ENCODE measurements at regions not wholly inside any gene's neighbourhood (a gene's known extent, or its start where the extent isn't known, plus 50 kb on each side); places are given as distances from the start of the nearest gene placed in this dataset.

- Histone ChIP-seq H3K4me1 (ENCODE audit: control insufficient read depth, extremely low read depth, insufficient read depth, low read length) (no peaks in the 10 kb centered on the region), H3K9me3 (replicated peaks; ENCODE audit: control insufficient read depth, insufficient read depth, low read length) (no peaks in the 10 kb centered on the region), H2AFZ (ENCODE audit: low read depth, low read length) (no peak overlapping the region), H3K27me3 (ENCODE audit: control insufficient read depth in 2 of 2, insufficient read depth in 2 of 2, low read length in 2 of 2) (no peaks in the 10 kb centered on the region), H3K4me2 (ENCODE audit: insufficient read depth, low read length) (no peak overlapping the region), H3K4me3 (replicated peaks in 1 of 3; ENCODE audit: insufficient read depth in 1 of 3, low read depth in 1 of 3, low read length in 3 of 3) (no peak overlapping the region), H3K79me2 (ENCODE audit: control insufficient read depth, insufficient read depth, low read length) (no peaks in the 10 kb centered on the region), H3K9ac (replicated peaks; ENCODE audit: extremely low read depth, insufficient read depth, low read length) (no peak overlapping the region), H3K36me3 (ENCODE audit: control insufficient read depth in 2 of 2, extremely low read depth in 1 of 2, insufficient read depth in 2 of 2, low read length in 2 of 2) (no peaks in the 10 kb centered on the region), H4K20me1 (replicated peaks; ENCODE audit: control insufficient read depth, extremely low read depth, insufficient read depth, low read length) (no peaks in the 10 kb centered on the region), H3K27ac (ENCODE audit: insufficient read depth, low read depth, low read length) (no peak overlapping the region), H3K9me1 (replicated peaks; ENCODE audit: control insufficient read depth, extremely low read depth, insufficient read depth, low read length) (no peaks in the 10 kb centered on the region)
- intact Hi-C loops (cut with micrococcal nuclease) (no loop called here), dilution Hi-C loops (cut with MboI; ENCODE audit: extremely low pct_ligation_motif_present, low sequenced_read_pairs) (no loop called here)
- no TSS peak for BruUV-seq (replicated peaks)
- TF ChIP-seq CTCF (IDR thresholded peaks at IDR 0.05; ENCODE audit: extremely low read depth in 1 of 2, insufficient read depth in 1 of 2, low read depth in 1 of 2, low read length in 2 of 2) (no peak), FOS (IDR thresholded peaks at IDR 0.05; ENCODE audit: borderline replicate concordance, insufficient read depth, low read length) (no peak), MYC (IDR thresholded peaks at IDR 0.05; ENCODE audit: low read depth, low read length) (no peak), POLR2AphosphoS5 (IDR thresholded peaks at IDR 0.05; ENCODE audit: insufficient read depth, low read depth, low read length) (no peak)
- ChIA-PET CTCF (no interaction called here), POLR2A (no interaction called here)
- DNase-seq (ENCODE audit: low read depth, low spot score) (no peak), FAIRE-seq (no peak)
These were observed 652.2 kb upstream of the PCDH20 start for GRCh38 chr13:62067821-62068220.

DNA sequence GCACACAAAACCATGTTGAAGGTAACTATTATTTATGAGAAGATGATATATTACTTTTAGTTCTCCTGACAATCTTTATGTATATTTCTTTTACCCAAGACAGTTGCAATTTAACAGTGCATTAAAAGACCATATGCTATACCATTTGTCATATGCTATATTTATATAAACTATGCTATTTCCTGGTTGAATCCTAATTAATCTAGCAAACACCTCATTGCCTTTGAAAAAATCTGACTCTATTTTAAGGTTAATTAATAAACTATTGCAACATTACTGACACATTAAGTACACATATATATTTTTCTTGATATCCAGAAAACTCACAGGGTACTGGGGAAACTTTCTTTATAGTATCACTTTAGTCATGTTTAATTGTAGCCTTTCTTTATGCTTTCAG is 649.4 kb upstream of the PCDH20 start:
- POLR2A ChIA-PET, result no interaction called here
- no TSS peak for BruUV-seq (replicated peaks)

More for the DNA sequence above, 649.4 kb upstream of the PCDH20 start:
- CTCF ChIA-PET, result no interaction called here
- Histone ChIP-seq H3K9ac (replicated peaks; ENCODE audit: extremely low read depth, insufficient read depth, low read length) (no peak overlapping the region), H3K4me2 (ENCODE audit: insufficient read depth, low read length) (no peak overlapping the region), H3K36me3 (ENCODE audit: control insufficient read depth in 2 of 2, extremely low read depth in 1 of 2, insufficient read depth in 2 of 2, low read length in 2 of 2) (no peaks in the 10 kb centered on the region), H2AFZ (ENCODE audit: low read depth, low read length) (no peak overlapping the region), H3K4me3 (replicated peaks in 1 of 3; ENCODE audit: insufficient read depth in 1 of 3, low read depth in 1 of 3, low read length in 3 of 3) (no peak overlapping the region), H3K27me3 (ENCODE audit: control insufficient read depth in 2 of 2, insufficient read depth in 2 of 2, low read length in 2 of 2) (no peaks in the 10 kb centered on the region), H4K20me1 (replicated peaks; ENCODE audit: control insufficient read depth, extremely low read depth, insufficient read depth, low read length) (no peaks in the 10 kb centered on the region), H3K4me1 (ENCODE audit: control insufficient read depth, extremely low read depth, insufficient read depth, low read length) (no peaks in the 10 kb centered on the region), H3K27ac (ENCODE audit: insufficient read depth, low read depth, low read length) (no peak overlapping the region), H3K9me1 (replicated peaks; ENCODE audit: control insufficient read depth, extremely low read depth, insufficient read depth, low read length) (no peaks in the 10 kb centered on the region), H3K79me2 (ENCODE audit: control insufficient read depth, insufficient read depth, low read length) (no peaks in the 10 kb centered on the region), H3K9me3 (replicated peaks; ENCODE audit: control insufficient read depth, insufficient read depth, low read length) (no peaks in the 10 kb centered on the region)
- DNase-seq (ENCODE audit: low read depth, low spot score) (no peak), FAIRE-seq (no peak)
- dilution Hi-C loops (cut with MboI; ENCODE audit: extremely low pct_ligation_motif_present, low sequenced_read_pairs), result no loop called here
- TF ChIP-seq POLR2AphosphoS5 (IDR thresholded peaks at IDR 0.05; ENCODE audit: insufficient read depth, low read depth, low read length) (no peak), MYC (IDR thresholded peaks at IDR 0.05; ENCODE audit: low read depth, low read length) (no peak), EZH2 (IDR thresholded peaks at IDR 0.05; ENCODE audit: borderline replicate concordance, low read depth, low read length, severe bottlenecking) (no peak), POLR2A (IDR thresholded peaks at IDR 0.05; ENCODE audit: low read depth, low read length) (no peak), FOS (IDR thresholded peaks at IDR 0.05; ENCODE audit: borderline replicate concordance, insufficient read depth, low read length) (no peak), CTCF (IDR thresholded peaks at IDR 0.05; ENCODE audit: extremely low read depth in 1 of 2, insufficient read depth in 1 of 2, low read depth in 1 of 2, low read length in 2 of 2) (no peak), JUN (IDR thresholded peaks at IDR 0.05; ENCODE audit: borderline replicate concordance, insufficient read depth, insufficient read length, low read depth) (no peak), GATA2 (IDR thresholded peaks at IDR 0.05; ENCODE audit: insufficient read depth, insufficient read length, low read depth, low read length) (no peak)
- TF ChIP-seq, protein P1, sequence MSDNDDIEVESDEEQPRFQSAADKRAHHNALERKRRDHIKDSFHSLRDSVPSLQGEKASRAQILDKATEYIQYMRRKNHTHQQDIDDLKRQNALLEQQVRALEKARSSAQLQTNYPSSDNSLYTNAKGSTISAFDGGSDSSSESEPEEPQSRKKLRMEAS (IDR thresholded peaks at IDR 0.05; ENCODE audit: insufficient read depth, insufficient read length), result no peak
- intact Hi-C loops (cut with micrococcal nuclease), result no loop called here

Measured in endothelial cell of umbilical vein (primary cell).